ENCODE measurements at regions not wholly inside any gene's neighbourhood (a gene's known extent, or its start where the extent isn't known, plus 50 kb on each side); places are given as distances from the start of the nearest gene placed in this dataset.
"Not testable (repeated sequence)": the region's sequence is repeated elsewhere in the genome, so short reads cannot be mapped to it uniquely, and the experiment has no call there.

GRCh38 chr17:12231355-12231682, 210.6 kb downstream of the MAP2K4 start:
- H3K14ac ChIP-seq (ENCODE audit: insufficient read depth, low read length) = no peak overlapping the region
- H3K4ac ChIP-seq (ENCODE audit: low read depth, low read length) = no peak overlapping the region
- H3K4me1 ChIP-seq (ENCODE audit: insufficient read depth, low read length) = no peaks in the 10 kb centered on the region
- no peak overlapping the region for H2BK5ac ChIP-seq (ENCODE audit: insufficient read length, low read length)
- H3K9me3 ChIP-seq (ENCODE audit: control insufficient read depth, low read depth, low read length) = no peaks in the 10 kb centered on the region
- H3K27ac Mint-ChIP-seq = no peak overlapping the region
- H3K36me3 Mint-ChIP-seq (ENCODE audit: insufficient read depth in 1 of 3, low read depth in 3 of 3) = peaks cover 0 to 1% (median 0%) of the 10 kb centered on the region in 3 experiments; a peak in 2 of 7 replicates
- H3K56ac ChIP-seq (ENCODE audit: insufficient read length, low read depth, low read length) = no peak overlapping the region
- peaks cover 3 to 6% of the 10 kb centered on the region in 2 experiments; a peak in 2 of 4 replicates for H3K4me1 Mint-ChIP-seq
- no peak overlapping the region for H2BK20ac ChIP-seq (ENCODE audit: low read depth, low read length, poor library complexity, severe bottlenecking)
- no peak overlapping the region for H4K91ac ChIP-seq (ENCODE audit: insufficient read length, low read depth, low read length)
- no peak overlapping the region for H3K18ac ChIP-seq (ENCODE audit: insufficient read length, low read depth, low read length)
- no peak overlapping the region for H3K4me2 ChIP-seq (ENCODE audit: insufficient read depth, insufficient read length, low read length)
- H2BK120ac ChIP-seq (ENCODE audit: low read depth, low read length, poor library complexity, severe bottlenecking) = no peak overlapping the region
- H4K8ac ChIP-seq (replicated peaks; ENCODE audit: insufficient read length, low read depth, low read length) = no peak overlapping the region
- no peaks in the 10 kb centered on the region for H3K27me3 ChIP-seq (ENCODE audit: insufficient read depth, low read length)
- H2AK5ac ChIP-seq (ENCODE audit: insufficient read length, low read length) = no peak overlapping the region
- H3K9ac ChIP-seq (ENCODE audit: extremely low read depth, insufficient read length, low read length) = no peak overlapping the region
- no peak overlapping the region for H2BK12ac ChIP-seq (ENCODE audit: insufficient read length, low read depth, low read length)
- H3K79me1 ChIP-seq (ENCODE audit: insufficient read depth, low read depth, low read length, poor library complexity, severe bottlenecking) = no peaks in the 10 kb centered on the region
- H2BK15ac ChIP-seq (ENCODE audit: low read depth, low read length) = no peak overlapping the region
- no peak for TF ChIP-seq CTCF (conservative IDR thresholded peaks at IDR 0.05)
- no peak overlapping the region for H3K4me3 Mint-ChIP-seq
- no peak overlapping the region for H3K23ac ChIP-seq (ENCODE audit: insufficient read length, low read depth, low read length)
- H2AFZ ChIP-seq (ENCODE audit: low read length) = no peak overlapping the region
- H3K23me2 ChIP-seq (ENCODE audit: insufficient read length, low read depth, low read length, poor library complexity, severe bottlenecking) = no peaks in the 10 kb centered on the region
- no peak overlapping the region for H4K5ac ChIP-seq (ENCODE audit: insufficient read length, low read depth, low read length)
- no peak for DNase-seq
- no peak overlapping the region for H3K27ac ChIP-seq (ENCODE audit: insufficient read length, low read depth, low read length)
- H4K20me1 ChIP-seq (ENCODE audit: control insufficient read depth, insufficient read depth, insufficient read length) = no peaks in the 10 kb centered on the region
- no CpG with 5 or more reads among the region's 2 CpGs for WGBS (ENCODE audit: extremely low coverage, insufficient read length, low lambda C conversion rate)
- H3K27me3 Mint-ChIP-seq (ENCODE audit: low read depth) = no peaks in the 10 kb centered on the region; the same call in none of the 2 replicates
- H3K9me3 Mint-ChIP-seq = no peaks in the 10 kb centered on the region
- no peaks in the 10 kb centered on the region for H3K79me2 ChIP-seq (ENCODE audit: insufficient read depth, low read length)
- no peak overlapping the region for H3T11ph ChIP-seq (ENCODE audit: low read length)

- H3K14ac ChIP-seq (ENCODE audit: insufficient read depth, low read length); H3K9ac ChIP-seq (ENCODE audit: extremely low read depth, insufficient read length, low read length); H3K56ac ChIP-seq (ENCODE audit: insufficient read length, low read depth, low read length); H2BK12ac ChIP-seq (ENCODE audit: insufficient read length, low read depth, low read length); H2BK120ac ChIP-seq (ENCODE audit: low read depth, low read length, poor library complexity, severe bottlenecking); H2AK5ac ChIP-seq (ENCODE audit: insufficient read length, low read length); H2AFZ ChIP-seq (ENCODE audit: low read length); H3K27ac ChIP-seq (ENCODE audit: insufficient read length, low read depth, low read length); H3K4me2 ChIP-seq (ENCODE audit: insufficient read depth, insufficient read length, low read length); H3K9me3 ChIP-seq (ENCODE audit: control insufficient read depth, low read depth, low read length); H3K18ac ChIP-seq (ENCODE audit: insufficient read length, low read depth, low read length); H4K20me1 ChIP-seq (ENCODE audit: control insufficient read depth, insufficient read depth, insufficient read length); H3K27me3 Mint-ChIP-seq (ENCODE audit: low read depth); H3K23ac ChIP-seq (ENCODE audit: insufficient read length, low read depth, low read length); DNase-seq; H2BK20ac ChIP-seq (ENCODE audit: low read depth, low read length, poor library complexity, severe bottlenecking); H3K4ac ChIP-seq (ENCODE audit: low read depth, low read length); H4K8ac ChIP-seq (replicated peaks; ENCODE audit: insufficient read length, low read depth, low read length); H3K4me3 Mint-ChIP-seq; H2BK5ac ChIP-seq (ENCODE audit: insufficient read length, low read length); H3K36me3 Mint-ChIP-seq (ENCODE audit: insufficient read depth in 1 of 3, low read depth in 3 of 3); H3K9me3 Mint-ChIP-seq; H3K79me2 ChIP-seq (ENCODE audit: insufficient read depth, low read length); H3K4me1 ChIP-seq (ENCODE audit: insufficient read depth, low read length); H2BK15ac ChIP-seq (ENCODE audit: low read depth, low read length); H4K91ac ChIP-seq (ENCODE audit: insufficient read length, low read depth, low read length); H3T11ph ChIP-seq (ENCODE audit: low read length); H3K27ac Mint-ChIP-seq; H4K5ac ChIP-seq (ENCODE audit: insufficient read length, low read depth, low read length); H3K23me2 ChIP-seq (ENCODE audit: insufficient read length, low read depth, low read length, poor library complexity, severe bottlenecking); H3K4me1 Mint-ChIP-seq; H3K27me3 ChIP-seq (ENCODE audit: insufficient read depth, low read length); H3K79me1 ChIP-seq (ENCODE audit: insufficient read depth, low read depth, low read length, poor library complexity, severe bottlenecking): not testable (repeated sequence)
- WGBS (ENCODE audit: extremely low coverage, insufficient read length, low lambda C conversion rate) = no CpG with 5 or more reads among the region's 5 CpGs
These were observed 218.3 kb downstream of the MAP2K4 start for GRCh38 chr17:12239021-12239420.

All from H9 (cell line).